Fibroblast of skin of left biceps (primary cell): ENCODE measurements at regions not wholly inside any gene's neighbourhood (a gene's known extent, or its start where the extent isn't known, plus 50 kb on each side); places are given as distances from the start of the nearest gene placed in this dataset.
"Not testable (repeated sequence)": the region's sequence is repeated elsewhere in the genome, so short reads cannot be mapped to it uniquely, and the experiment has no call there.

Experiments
- DNase-seq, 2 experiments: peaks; one replicate each; pipeline ENCODE4 v3.0.0-alpha.2; 2013; ENCODE audit warnings: low read depth in 2 of 2

DNA sequence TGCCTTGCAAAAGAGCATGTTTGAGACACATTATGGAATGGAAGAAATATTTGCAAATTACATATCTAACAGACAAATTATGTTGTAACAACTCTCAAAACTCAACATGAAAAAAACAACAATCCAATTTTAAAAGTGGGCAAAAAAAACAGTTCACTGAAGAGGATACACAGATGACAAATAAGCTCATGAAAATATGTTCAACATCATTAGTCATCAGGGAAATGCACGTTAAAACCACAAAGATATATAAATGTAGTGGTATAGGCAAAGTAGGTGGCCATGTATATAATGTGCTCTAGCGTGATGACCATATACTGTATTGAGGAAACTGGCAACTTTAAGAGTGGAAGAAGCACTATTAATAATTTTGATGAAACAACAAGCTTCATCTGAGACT lies 220.1 kb downstream of the IRS1 start:
- no peak for DNase-seq

DNA sequence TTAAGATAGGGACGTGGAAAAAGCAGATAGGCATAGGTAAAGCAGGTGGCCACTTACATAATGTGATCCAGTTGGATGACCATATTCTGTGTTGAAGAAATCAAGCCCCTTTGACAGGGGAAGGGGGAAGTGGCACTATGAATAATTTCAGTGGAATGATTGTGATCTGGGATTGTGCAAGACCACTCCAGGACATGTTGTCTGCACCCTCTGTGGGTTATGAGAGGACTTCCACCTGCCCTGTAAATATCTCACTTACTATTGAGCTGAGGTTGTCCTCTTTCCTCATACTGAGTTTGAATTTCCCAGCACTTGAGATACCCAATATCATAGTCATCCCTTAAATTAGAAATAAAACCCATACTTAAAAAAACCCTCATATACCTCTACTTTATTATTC lies 220.7 kb downstream of the IRS1 start:
- no peak for DNase-seq

DNA sequence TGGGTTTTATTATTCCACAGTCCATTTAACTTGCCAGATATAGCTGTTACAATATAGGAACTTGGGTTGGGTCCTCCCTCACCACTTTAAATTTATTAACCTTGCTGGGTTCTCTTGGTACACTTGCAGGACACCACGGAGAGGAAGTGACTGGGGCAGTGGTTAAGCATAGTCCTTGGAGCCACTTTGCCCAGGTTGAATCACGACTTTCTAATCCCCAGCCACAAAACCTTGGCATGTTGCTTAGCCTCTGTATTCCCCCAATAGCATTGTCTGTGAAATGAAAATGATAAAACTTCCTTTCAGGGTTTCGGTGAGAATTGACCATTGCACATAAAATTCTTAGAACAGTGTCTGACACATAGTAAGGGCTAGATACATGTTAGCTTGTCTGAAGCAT lies 221.2 kb downstream of the IRS1 start:
- no peak for DNase-seq

DNA sequence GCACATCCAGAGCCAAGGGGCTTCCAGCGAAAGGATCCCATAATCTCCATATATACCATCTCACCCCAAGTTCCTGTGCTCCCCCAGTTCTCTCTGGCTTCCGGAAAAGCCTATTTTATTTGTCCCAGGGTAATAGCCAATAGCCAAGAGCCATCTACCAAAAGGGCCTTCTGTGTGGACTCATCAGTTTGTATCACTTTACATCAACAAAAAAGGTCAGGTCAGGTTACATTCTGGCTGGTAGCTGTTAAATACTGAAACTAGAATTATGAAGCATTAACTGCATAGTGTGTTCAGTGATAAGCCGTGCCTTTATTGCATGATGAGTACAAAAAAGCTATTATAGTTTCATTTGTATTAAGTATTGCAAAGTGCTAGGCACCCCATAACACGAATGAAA lies 223.7 kb downstream of the IRS1 start:
- no peak for DNase-seq

DNA sequence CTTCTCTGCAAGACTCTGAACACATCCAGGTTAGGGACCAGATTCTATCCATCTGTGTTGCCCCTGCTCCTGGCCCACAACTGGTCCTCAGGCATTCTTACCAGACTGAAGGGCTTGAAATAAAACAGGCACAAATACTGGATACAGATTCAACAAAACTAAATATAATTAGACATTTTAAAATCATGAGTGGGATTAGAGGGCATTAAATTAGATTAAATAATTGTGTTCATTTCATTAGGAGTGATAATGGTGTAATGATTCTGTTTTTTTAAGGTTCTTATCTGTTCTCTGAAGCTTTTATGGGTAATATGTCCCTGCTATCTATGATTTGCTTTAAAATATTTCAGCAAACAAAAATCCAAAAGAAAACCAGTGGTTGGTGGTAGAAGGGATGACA lies 226.5 kb downstream of the IRS1 start:
- DNase-seq: no peak

DNA sequence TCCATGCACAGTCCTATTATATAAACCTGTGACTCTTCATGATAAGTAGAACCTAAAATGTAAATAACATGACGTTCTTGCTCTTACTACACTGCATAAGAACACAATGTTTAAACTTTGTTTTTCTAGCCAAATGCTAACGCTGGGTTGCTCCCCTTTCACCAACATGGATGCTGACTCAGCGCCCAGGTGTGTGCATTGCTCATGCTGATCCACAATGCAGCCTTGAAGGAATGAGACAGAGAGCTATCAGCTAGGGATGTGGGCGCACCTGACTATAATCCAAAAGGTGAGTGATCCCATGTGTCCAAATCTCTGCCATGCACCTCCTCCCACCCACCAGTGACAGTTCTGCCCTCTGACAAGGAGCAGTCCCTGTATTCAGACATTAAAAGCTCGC lies 235.0 kb downstream of the IRS1 start:
- DNase-seq: no peak

DNA sequence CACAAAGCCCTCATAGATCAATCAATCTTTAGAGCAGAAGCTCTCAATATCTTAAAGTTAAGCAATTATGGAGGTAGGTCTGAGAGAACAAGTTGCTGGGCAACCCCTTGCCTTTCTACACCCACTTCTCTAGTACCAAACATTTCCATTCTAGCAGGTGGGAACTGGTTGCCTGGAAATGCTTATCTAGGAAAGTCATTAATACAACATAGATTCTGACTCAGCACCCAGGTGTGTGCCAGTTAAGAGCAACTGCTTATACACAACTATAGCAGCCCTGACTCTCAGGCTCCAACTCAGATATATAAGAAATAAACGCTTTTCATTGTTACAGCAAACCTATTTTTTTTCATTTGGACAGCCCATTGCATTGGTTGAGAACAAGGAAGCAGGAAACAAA lies 237.7 kb downstream of the IRS1 start:
- DNase-seq: no peak

DNA sequence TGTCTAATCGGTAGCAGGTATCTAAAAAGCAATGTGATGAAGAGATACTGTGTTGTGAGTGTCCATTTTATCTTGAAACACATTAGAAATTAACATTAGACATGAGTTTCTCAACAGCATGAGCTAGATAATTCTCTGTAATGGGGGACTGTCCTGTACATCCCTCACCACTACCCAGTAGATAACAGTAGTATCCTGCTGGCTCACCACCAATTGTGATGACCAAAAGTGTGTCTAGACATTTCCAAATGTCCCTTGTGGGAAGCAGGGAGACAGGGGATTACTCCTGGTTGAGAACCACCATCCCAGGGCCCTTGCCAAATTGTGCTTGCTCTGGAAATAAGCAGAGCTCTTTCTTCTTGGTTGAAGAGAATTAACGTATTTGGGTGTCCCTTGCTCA lies 239.3 kb downstream of the IRS1 start:
- no peak for DNase-seq

DNA sequence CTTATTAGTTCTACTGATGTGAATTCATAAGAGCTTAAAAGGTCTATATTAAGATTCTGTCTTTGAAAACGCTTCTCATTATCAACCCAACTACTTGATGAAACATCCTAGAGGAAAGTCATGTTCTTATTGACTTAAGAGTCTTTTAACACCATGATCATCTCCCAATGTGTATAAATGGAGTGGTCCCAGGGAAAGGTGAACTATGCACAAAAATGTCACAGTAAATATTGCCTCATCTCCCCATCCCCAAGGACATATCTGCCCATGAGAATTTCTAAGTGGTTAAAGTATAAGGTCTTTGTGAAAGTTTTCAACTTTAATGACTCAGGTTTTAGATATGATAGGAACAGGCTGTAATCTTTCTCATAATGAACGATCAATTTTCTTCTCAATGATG lies 240.1 kb downstream of the IRS1 start:
- no peak for DNase-seq

DNA sequence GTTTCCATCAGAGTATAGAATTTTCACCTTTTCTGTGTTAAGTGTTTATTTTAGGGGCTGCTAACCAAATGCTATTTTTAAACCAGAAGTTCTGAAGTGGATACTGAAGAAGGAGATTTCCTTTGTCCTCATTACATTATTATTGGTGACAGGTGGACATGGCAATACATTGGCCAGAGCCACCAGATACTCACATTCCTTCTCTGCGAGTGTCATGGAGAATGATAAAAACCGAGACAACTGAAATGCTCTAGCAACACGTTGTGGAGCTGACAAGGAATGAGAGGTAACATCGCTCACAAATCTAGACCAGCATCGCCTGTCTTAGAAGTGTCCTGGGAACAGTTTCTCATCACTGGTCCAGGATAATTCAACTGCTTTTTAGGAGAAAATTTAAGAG lies 241.2 kb downstream of the IRS1 start:
- no peak for DNase-seq

DNA sequence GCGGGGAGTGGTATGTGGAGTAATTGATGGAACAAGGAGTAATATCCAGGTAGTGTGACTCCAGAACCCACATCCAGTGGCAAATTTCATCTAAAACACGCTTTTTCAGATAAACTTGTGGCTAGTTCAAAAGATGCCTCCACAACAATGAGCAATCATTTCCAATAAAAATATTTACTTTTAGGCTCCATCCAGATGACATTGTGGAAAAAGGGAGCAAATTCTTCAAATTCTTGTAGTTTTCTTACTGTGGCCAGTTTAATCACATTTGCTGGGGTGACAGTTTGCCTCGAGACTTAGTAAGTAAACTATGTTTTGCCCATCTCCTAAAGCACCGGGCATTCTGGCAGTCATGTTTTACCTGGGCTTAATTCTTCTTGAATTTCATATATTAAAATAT lies 243.6 kb downstream of the IRS1 start:
- no peak for DNase-seq

DNA sequence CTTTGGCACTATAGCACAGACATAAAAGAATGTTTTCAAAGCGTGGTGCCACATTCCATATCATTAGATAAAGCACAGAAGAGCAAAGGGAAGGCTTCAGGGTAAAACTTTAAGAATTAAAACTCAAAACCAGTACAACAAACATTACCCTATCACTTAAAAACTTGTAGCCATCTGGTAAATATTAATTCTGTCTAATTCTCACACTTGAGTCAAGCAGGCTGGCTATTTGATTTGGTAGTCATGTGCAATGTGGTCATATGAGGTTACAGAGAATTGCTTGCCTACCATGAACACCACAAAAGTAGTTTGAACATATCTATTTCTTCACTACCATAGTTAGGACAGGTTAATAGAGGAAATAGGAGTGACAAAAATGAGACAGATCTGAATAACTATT lies 244.9 kb downstream of the IRS1 start:
- DNase-seq: no peak

DNA sequence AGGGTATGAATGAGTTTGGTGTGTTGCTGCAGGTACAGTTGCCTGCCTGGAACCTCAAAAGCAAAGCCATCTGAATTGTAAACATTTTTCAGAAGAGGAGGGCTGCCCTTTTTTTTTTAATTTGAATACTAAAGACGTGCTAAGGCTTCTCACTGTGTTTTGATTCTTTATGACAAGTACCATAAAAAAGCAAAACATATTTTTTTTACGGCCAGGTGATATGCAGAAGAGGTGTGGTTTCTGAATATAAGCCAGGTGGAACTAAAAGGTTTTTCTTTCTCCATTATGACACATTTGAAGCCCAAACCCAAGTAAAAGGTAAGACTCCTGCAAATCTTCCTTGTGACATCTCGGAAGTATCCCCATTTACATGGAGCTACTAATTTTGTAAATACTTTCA lies 246.3 kb downstream of the IRS1 start:
- DNase-seq: no peak

DNA sequence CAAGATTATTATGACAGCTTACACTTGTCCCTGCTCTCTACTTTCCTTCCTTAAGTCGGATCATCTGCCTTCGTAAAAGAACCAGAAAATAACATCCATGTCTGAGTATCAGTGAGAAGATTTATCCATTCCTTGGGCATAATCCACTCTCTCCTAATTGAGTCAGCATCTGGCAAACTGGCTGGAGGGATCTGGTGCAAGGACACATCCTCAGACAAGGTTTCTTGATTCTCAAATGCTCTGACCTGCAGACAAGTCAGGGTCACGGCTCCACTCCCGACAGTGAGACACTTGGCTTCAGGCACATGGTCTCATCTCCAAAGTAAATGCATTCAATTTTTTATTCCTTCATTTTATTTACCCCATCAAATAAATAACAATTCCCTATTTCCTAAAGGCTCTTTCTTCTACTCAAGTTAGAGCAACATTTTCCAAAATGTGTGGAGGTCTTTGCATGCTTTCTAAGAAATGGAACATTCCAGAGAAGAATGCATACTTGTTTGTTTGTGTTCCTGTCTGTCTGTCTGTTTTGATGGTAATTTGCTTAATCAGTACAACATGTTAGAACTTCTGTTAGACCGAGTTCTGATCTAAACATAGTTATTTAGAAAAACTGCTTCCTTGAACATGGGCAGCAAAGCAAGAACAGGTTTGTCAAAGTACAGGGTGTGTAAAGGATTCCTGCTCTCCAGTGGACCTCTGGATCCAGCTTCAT lies 246.9 kb downstream of the IRS1 start:
- no peak for DNase-seq

DNA sequence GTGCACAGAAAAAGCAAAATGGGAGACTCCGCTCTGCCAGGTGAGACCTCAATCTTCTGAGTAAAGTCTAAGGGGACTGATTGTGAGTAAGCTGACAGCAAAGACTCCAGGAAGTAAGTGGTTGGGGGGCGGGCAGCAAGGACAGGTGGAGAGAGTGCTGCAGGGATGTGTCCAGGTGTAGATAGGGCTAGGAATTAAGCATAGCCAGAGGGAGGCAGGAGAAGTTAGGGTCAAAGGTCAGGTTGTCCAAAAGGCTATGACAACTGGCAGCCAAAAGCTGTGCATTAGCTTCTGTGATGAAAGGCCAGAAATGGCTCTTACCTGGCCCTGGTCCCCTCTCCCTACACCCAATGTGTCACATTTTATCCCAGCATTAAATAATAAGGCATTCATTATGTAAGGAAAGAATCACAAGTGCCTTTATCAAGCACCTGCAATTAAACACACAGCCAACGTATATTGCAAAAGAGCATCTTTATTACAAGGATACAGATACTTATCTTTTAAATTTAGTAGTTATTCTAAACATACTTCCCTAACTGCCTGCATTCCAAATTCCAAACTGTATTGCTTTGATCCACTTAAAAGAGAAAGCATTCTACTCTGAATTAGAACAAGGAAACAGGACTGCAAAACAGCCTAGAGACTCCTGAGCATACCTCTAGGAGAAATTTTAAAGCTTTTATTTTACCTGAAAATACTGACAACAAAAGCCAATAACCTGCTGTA lies 247.9 kb downstream of the IRS1 start:
- no peak for DNase-seq

DNA sequence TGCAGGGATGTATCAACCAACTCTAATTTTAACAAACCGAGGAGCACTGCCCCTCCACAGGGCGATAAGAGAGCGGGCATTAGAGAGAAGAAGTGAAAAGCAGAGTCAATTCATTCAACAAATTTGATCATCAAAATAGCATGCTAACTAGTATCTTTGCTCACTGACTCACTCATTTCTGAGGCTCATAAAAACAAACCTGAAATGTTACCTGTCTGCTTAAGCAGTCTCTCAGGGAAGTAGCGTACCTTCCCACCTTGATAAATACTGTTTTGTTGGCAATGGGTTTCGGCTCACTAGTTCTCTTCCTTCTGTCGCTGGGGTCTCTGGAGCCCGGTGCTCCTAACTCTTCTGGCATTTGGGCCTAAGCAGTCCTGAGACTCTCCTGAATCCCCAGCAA lies 248.8 kb downstream of the IRS1 start:
- DNase-seq: no peak

DNA sequence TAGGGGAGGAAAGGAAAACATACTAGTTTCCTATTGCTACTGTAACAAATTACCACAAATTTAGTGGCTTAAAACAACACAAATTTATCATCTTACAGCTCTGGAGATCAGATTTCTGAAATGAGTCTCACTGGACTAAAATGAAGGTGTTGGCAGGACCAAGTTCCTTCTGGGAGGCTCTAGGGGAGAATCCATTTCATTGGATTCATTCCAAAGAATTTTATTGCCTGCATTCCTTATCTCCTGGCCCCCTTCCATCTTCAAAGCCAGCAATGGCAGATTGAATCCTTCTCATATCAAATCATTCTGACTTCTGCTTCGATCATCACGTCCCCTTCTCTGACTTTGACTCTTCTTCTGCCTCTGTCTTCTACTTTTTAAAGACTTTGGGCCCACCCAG lies 250.9 kb downstream of the IRS1 start:
- DNase-seq: peak; percentile 36 to 39

DNA sequence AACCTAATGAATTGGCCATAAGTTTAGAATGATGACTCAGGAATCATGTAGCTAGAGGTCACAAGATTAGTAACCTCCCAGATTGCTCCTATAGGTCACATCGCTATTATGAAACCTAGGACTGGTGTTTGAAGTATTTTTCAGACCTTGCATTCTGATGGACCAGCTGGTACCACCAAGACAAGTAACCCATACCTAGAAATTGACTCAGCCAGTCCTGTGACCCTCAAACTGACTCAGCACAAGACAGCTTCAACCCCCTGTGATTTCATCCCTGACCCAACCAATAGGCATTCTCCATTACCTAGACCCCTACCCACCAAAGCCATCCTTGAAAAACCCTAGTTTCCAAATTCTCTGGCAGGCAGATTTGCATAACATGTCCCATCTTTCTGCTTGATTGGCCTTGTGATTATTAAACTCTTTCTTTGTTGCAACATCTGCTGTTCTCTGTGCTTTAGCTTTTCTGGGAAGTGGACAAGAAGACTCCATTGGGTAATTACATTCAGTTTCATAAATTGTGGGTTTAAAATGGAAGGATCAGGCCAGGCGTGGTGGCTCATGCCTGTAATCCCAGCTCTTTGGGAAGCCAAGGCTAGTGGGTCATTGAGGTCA lies 254.9 kb downstream of the IRS1 start:
- no peak for DNase-seq

DNA sequence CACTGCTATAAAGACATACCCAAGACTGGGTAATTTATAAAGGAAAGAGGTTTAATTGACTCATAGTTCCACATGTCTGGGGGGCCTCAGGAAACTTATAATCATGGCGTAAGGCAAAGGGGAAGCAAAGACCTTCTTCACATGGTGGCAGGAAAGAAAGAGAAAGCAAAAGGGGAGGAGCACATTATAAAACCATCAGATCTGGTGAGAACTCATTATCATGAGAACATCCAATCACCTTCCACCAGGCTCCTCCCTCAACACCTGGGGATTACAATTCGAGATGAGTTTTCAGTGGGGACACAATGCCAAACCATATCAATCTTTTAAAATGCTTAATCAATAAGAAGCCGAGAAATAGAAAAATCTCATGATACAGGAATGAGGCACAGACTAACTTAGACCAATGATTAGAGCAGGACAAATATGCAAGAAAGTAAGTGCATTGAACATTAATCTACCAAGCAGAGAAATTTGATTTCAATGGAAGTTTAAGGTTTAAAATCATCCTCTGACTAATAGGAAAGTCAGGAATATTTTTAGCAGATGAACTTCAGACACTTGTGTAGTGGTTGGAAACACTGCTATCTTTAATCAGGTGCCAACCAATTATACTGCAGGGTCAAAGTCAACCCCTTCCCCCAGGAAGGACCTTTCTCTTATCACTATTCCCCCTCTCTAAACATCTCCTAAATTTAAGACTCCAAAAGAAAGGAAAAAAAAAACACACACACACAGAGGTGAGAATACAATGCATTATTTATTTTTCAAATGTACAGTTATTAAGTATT lies 259.2 kb downstream of the IRS1 start:
- DNase-seq: no peak

DNA sequence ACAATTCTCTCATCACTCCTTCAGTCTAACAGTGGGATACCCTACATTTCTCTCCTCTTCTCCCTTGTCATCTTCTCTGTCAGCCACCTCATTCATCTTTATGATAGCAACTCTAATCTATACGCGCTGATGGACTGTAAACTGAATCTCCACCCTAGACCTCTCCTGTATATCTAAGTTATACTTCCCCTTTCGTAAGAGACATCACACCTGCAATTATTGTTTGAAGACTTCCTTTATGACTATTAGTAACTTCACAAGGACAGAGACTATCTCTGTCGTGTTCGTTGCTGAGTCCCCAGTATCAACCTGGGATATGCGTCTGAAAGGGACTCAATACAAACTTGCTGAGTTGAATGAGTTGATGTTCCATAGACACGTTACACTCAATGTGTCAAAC lies 263.2 kb downstream of the IRS1 start:
- DNase-seq: no peak

DNA sequence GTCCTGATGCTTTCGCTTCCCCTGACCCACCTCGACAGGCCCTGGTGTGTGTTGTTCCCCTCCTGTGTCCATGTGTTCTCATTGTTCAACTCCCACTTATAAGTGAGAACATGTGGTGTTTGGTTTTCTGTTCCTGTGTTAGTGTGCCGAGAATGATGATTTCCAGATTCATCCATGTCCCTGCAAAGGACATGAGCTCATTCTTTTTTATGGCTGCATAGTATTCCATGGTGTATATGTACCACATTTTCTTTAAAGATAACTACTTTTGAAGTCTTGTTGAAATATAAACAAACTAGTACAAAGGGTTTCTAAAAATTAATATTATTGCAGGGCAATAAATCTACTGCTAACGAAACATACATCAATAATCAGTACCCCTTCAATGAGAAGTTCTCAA lies 266.6 kb downstream of the IRS1 start:
- DNase-seq: not testable (repeated sequence)

DNA sequence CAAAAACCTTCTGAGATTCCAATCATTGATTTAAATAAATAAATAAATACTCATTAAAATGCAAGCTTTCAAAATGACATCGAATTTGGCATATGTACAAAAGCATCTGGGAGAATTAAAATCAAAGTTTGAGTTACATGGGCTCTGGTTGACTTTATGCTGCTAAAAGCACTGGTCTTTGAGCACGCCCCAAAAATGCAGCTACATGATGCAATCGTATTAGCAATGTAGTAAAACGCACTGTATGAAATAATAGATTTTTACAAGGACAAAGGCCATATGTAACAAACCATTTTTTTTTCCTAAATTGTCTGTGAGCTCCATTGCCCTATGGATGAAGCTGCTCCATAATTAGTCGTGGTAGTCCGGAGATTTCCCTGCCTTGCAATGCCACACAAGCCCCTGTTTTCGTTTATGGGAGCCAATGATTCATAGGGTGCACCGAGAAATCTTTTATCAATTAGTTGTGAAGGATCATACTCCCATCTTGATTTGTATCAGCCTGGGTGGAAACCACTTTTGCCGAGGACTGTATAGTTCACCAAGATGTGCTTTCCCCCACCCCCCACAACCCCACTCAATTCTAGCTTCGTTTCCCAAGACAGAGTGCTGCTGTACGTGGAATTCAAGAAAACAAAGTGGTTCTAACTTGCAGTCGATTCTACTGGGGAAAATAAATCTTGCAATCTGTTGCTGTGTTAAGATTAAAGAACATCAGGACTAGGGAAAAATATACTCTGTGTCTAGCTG lies 268.4 kb downstream of the IRS1 start:
- peak in 1 of 2 experiments; percentile 39 for DNase-seq
